DMS 273 treated with DMSO at 0.1 percent for 48 hours (cell line): ENCODE measurements at regions not wholly inside any gene's neighbourhood (a gene's known extent, or its start where the extent isn't known, plus 50 kb on each side); places are given as distances from the start of the nearest gene placed in this dataset.

Experiments
- DNase-seq: peaks from one replicate; lab custom pipeline; 2025; lab: John Stamatoyannopoulos, UW

DNA sequence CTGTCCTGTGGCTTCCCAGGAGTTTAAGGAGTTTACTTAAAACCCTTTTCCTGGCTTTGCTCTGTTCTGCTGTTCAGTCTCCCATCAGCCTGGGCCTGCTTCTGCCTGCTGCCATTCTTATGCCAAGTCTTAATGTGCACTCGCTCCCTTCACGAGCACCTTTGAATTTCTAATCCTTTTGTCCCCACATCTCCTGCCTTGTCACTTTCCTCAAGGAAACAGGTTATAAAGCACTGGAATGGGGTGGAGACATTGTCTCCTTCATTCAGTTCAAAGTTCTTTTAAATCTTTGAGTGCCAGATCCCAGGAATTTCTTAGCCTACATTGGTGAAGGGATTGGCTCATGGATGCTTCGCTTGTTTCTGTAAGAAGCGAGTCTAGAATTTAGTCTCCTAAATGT lies 87.2 kb upstream of the LIFR start:
- DNase-seq, result no peak

DNA sequence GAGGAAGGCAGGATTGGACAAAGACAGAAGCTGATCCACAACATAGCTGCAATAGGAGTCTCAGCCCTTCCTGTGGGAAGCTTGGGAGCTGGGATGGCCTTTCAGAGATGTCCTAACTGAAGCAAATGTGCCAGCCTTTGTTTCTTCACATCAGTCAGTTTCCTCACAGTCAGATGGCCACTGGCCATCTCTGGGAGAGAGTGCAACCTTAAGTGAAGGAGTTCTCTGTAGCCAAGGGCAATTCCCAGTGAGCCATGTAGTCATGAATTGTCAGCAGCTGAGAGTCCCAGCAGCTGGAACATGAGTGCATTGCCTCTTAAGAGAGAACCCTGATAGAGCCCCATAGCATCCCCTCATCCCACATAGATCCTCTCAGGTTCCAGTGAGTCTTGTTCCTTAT lies 89.1 kb upstream of the LIFR start:
- no peak for DNase-seq

DNA sequence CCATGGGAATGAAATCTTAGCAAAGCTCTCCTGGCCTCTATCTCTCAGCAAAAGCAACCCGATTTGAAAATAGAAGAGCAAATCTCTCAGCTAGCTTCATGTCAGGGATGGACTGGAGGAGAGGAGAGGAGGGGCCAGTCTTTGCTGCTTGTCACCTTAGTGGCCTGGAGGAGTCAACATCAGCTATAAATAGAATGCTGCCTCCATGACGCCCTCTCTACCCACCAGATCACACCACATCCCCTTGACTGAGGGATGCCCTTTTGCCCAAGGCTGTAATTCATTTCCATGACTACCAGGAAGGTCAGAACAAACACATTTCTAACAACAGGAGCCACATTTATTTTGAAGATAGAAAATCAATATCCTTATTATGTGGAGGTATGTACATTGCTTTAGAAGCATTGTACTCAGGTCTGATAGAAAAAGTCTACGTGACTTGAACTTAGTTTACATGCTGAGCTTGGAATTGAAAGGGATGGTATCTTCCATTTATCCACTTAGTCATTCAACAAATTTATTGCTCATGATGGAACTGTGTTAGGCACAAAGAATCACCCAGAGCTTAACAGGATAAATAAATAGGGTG lies 92.4 kb upstream of the LIFR start:
- DNase-seq, result no peak

DNA sequence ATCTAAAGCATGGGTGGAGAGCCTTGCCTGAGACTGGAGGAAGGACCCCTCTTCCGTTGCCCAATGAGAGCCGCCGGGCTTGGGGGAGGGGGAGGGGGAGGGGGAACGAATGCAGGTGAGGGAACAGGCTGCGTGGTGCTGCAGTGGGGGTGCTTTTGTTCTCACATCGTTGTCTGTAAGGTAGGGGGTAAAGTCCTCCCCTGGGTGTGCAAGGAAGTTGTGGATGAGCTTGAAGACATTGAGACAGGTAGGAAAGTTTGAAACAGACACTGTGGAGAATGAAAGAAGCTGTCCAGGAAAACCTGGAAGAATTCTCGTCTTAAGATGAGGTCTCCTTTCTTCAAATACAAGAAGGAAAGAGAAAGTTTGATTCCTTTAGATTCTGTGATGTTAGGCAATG lies 94.1 kb upstream of the LIFR start:
- DNase-seq, result no peak

DNA sequence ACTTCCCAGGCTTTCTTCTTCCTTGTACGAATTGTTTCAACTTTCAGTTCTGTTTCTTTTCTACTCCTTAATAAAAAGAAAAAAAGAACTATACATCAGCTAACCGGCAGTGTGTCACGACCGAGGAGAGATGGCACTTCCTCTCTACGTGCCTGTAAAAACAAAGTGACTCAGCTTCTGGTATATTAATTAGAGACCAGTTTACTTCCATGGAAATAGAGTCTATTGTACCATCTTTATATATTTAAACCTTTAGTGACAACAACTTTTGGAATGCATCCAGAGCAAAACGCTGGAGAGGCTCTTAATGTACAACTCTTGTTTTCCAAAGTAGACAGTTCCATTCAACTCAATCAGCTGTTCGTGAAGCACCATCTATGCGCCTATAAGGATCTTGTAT lies 94.5 kb upstream of the LIFR start:
- DNase-seq, result no peak

DNA sequence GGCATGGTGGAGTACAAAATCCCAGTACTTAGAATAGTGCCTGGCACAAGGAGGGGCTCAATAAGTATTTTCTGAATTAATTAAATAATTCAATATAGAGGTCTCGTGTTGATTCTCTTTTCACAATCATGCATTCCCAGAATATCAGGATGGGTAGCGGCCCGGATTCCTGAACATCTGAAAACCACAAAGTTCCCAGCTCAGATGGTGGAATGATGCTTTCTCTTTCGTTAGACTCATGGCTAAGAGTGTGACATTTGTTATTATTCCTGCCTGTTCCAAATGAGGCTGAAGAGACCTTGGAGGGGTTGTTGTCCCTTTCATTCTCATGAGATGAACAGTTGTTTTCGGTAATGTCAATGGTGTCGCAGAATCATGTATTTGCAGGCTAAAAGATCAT lies 95.4 kb upstream of the LIFR start:
- no peak for DNase-seq

DNA sequence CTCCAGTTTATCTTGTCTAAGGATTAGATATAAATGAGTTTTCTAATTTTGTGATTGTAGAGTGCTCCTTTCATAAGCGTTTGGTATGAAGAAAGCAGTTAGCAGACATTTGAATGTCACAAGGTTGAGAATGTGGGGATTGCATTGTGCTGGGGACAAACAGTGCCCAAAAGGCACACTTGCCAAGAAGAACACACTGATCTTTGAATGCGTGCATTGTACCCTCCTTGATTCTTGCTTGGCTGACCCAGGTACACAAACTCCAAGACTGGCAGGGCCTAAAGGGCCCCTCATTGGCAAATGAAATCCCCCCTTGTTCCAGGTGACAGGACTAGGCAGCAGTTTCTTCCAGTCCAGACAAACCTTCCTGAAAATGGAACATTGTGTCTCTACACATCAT lies 96.9 kb upstream of the LIFR start:
- no peak for DNase-seq

DNA sequence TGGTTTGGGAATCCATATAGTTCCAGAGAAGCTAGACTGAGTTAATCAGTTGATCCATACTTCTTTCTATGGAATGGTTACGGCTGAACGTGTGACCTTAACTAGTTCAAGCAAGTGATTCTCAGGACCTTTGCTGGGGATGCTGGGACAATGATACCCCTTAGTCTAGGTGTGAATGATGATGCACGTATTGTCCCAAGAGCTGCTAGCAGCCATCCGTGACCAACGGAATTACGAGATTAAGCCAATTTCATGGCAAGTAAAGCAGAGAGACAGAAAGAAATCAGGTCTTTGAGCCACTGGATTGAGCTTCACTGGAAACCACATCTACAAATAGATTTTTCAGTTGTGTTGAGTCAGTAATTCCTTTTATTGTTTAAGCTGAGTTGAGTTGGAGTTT lies 99.2 kb upstream of the LIFR start:
- no peak for DNase-seq

DNA sequence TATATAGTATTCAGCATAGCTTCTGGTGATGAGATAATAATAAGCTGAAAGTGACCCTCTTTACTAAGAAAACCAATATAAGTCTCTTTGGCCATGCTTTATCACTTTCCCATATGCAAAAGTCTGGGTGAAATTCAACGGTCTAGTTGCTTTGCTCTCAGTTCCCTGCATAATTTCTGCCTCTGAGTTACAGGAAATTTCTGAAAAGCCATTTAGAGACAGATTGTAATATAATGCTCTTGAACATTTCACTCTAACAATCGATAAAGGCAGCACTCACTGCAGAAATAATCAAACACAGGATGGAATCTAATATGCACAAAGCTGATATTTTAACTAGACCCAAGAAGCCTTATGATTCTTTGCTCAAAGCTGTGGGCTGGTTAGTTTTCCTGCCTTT lies 100.1 kb upstream of the LIFR start:
- no peak for DNase-seq

DNA sequence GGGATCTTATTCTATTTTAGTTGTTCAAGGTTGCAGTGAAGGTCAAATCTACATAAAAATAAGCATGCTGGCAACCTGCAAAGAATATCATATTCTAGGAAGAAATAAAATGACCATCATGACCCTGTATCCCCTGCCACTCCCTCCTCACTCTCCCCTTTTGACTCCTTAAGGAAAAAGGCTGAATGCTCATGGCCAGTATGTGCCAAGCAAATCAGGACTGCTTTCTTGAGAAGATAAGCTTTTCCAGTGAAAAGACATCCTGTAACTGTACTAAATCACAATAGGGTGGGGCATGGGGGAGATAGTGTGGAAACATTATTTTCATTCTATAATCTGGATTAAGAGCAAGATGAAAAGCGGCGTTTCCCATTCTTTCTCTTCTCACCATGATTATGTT lies 100.6 kb upstream of the LIFR start:
- DNase-seq, result no peak

DNA sequence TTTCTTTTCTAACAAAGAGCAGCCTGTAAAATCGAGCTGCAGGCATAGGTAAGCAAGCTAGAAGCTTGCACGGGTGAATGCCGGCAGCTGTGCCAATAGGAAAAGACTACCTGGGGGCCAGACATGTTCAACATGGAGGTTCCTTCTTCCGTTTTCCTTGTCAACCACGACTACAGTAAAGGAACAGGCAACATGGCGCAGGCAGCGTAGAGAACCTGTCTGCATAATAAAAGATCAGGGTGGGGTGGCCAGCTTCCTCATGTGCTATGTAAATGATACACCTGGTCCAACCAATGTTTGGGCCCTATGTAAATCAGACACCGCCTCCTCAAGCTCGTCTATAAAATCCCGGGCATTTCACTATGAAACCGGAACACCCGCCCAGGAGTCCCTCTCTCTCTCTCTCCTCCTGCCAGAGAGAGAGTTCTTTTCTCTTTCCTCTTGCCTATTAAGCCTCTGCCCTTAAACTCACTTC lies 103.8 kb upstream of the LIFR start:
- DNase-seq, result no peak

DNA sequence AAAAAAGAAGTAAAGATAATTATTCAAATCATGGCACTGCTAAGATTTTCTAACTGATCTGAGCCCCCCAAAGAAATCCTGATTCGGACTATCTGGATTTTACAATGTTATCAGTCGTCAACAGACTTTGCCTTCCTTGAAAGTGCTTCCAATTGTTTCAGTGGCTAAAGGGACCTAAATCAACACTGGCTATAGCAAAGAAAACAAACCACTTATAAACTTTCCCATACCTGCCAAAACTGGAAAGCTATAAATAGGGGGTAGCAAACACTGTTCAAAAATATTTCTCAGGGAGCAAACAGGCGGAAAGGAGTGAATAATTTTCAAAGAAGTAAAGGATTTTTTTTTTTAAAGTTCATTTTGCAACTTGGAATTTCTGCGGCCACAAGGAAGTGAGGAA lies 105.6 kb upstream of the LIFR start:
- DNase-seq, result no peak

DNA sequence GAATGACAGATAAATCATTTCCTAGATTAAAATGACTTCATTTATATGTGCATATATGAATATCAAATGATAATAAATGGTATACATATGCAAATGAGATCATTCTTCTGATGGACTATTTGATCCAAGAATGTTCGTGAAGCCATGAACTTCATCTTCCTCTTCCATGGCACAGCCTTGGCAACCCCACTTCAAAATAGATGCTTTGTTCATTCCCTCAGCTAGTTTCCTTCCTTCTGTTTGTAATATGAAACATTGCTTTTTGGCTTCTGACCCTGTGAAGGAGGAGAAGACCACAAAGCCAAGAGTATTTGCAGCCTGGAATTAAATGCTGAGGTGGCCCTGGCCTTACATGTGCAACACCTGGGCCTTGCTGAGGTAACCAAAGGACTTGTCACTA lies 106.8 kb upstream of the LIFR start:
- no peak for DNase-seq

DNA sequence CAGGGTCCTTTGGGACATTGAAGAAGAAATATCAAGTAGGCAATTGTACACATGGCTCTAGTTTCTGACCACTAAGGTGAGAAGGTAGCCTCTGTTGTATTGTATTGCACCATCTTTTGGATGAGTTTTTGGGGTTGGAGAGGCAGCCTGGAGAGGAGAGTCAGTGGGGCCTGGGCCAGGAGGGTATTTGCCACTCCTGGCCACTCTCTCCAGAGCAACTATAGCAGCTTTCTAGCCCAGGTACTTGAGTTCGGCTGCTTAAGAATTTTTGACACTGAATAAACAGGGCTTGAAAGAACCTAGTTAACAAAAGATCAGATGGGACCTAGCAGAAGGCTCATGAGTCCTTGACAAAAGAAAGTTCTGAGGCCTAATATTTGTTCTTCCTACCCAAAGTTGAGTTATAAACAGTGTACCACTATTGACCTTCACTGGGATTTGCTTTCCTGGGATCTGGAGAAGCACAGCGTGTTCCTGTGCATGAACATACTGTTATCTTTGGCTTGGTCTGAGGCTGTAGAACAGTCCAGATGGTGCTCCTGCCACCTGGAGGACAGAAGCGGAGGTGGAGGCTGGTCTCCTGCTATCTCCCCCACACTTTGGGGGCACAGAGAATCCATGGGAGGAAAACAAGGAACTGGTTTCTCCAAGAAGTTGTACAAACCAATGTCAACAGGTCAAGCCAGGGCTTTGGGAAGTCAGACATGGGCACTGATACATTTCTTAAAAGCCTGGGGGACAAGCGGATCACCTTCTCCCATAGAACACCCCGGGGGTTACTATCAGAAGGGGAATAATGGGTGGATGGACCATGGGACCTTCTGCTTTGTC lies 110.4 kb upstream of the LIFR start:
- DNase-seq, result no peak

DNA sequence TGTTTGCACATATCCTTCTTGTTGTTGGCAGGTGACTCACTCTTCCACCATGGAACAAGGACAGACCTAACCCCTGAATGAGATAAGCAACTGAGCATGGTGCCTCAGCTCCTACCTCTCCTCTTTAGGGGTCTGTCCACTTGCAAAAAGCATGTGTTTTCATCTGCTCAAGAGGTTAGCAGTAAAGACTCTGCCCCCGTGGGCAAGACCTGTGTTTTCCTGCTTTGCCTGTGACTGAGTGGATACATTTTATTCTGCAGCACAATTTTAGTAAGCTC lies 111.0 kb upstream of the LIFR start:
- no peak for DNase-seq

DNA sequence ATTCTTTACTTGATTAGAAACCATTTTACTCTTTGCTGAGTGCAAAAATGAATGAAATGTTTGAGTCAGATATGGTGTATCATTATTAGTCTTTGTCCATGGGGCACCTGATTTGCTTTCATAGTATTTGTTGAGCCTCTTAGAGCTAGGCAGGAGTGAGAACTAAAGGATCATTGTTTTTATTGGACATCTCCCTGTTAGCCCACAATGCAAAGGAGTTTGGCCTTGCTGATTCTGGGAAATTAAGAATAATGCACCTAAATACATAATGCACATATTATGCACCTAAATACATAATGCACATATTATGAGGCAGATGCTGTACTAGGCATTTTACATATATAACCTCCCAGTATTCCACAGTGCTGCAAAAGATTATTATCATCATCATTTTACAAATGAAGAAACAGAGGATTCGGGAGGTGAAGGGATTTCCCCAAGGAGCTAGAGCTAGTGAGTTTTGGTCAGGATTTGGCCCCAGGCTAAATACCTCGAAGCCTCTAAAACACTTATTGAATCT lies 113.0 kb upstream of the LIFR start:
- no peak for DNase-seq

DNA sequence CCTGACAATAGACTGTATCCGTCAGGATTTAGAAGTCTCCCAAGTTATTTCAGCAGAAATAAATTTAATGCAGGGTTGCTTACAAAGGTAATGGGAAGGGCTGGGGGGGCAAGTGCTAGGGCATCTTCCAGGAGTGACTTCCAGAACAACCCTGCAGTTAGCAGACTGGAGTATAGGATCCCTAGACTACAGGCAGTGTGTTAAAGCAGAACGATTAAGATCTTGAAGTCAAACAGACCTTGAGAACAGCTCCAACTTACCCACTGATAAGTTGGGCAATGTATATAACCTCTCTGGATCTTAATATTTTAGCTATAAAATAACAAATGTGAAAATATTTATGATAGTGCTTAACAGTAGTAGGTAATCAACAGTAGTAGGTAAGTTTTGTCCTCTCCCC lies 113.6 kb upstream of the LIFR start:
- no peak for DNase-seq

DNA sequence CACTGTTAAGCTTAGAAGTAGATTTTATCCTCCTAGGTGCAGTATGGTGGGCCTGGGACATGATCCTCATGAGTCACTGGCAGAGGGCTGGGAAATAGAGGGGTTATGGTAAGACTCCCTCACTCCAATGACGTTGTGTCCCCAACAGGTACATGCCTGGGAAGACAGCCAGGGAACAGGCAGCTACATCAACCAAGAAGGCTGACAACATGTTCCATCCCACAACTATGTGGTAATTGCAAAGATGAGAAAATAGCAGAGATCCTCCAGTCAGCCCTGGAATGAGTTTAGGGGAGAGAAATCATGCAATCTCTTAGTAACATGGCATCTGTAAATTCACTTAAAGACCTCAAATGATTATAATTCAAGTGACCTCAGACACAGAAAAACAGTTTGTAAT lies 114.4 kb upstream of the LIFR start:
- no peak for DNase-seq

DNA sequence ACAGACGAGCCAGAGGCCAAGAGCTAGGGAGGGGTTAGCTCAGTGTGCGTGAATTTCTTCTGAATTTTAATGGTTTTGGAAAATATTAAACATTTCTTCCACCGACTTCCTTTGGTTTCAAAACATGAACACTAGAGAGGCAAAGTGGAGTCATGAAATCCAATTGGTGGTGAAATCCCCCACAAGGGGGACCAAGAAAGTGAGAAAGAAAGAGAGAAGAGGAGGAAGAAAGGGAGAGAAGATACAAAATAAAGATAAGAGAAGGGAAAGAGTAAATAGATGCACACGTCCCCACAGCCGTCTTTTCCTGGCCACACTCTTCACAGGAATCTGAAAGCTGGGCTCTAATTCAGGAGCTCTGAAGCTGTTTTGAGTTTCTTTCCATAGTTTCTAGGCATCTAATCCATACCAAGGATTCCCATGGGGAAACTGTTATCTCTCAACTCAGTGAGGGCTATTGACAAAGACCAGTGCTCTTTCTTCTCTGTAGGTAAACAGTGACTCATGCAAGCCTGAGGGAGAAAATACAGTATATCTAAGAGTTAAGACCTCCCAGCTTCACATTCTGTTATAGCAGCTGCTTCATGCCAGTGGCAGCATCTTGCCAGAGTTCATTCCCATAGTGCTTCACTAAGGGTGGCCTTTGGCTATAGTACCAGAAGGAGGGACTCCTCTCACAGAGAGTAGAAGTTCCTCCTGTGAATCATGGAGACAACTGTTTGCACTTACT lies 115.8 kb upstream of the LIFR start:
- no peak for DNase-seq

DNA sequence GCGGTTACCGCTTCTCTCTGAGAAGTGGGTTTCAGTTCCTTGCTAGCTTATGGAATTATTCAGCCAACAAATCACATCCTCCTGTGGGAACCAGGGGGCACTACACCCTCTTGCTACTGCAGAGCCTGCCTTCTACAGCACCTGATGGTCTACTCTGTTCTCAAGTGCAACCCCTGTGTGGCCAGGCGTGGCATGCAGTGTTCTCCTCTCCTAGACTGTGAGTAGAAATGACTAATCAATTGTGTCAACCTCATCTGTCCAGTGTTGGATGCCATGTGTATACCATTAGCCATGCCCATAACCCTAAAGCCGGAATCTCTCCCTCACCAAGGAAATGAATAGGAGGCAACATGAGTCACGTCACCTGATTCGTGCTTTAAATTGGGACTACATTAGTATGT lies 117.2 kb upstream of the LIFR start:
- DNase-seq, result no peak

DNA sequence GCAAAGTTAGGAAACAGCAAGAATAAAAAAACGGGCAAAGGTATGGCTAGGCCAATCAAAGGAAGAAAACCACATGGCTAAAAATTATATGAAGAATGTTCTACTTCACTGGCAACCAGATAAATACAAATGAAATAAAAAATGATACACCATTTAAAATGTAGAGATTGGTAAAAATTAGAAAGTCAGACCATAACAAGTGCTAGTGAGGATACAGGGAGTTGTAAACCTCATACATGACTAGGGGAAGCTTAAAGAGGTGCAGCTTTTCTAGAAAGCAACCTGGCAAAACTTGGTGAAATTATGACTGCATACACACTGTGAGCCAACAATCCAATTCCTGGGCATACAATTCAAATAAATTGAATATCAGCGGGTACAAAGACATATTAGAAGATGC lies 119.0 kb upstream of the LIFR start:
- no peak for DNase-seq

DNA sequence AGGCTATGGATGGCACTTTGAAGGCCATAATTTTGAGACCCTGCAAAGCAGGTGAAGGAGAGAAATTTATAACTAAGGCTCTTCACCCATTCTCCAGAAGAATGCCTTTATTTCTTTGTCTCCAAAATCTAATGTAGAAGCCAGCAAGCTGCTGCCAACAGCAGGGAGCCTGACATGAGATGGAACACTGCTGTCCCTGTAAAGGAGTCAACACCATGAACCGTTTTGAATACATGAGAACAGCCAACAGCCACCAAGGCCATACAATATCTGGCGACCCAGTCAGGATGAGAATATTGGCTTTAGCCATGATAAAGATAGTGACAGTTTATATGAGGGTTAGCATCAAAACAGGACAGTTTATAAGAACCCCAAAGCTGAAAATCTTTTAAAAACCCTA lies 121.2 kb upstream of the LIFR start:
- no peak for DNase-seq

DNA sequence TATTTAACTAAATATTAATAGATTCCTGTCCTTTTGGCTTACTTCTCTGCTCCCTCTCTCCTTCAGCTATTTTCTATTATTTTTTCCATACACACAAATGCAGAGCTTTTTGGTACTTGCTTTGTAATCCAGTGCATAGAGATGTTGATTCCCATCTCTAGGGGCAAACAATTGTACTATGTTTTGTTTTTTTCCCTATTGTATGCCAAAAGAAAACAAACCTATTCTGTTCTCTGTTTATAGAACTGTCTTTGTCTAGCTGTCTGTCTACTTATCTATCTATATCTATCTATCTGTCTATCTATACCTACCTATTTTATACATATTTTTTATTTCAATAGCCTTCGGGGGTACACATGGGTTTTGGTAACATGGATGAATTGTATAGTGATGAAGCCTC lies 121.6 kb upstream of the LIFR start:
- no peak for DNase-seq
